SK-N-SH treated with all-trans-retinoic acid at 6 μM for 48 hours (cell line): ENCODE measurements at regions not wholly inside any gene's neighbourhood (a gene's known extent, or its start where the extent isn't known, plus 50 kb on each side); places are given as distances from the start of the nearest gene placed in this dataset.

Source experiments
- BACH2 ChIP-seq: fragments of 250-450 bp; sonication (Bioruptor Pico); IDR thresholded peaks from 2 replicates; pipeline ENCODE4 v1.9.0; 2021; ENCODE audit warnings: mild to moderate bottlenecking, borderline replicate concordance
- PPARA ChIP-seq: fragments of 250-450 bp; sonication (Bioruptor Pico); IDR thresholded peaks from 2 replicates; pipeline ENCODE4 v1.5.0; 2020; ENCODE audit warnings: mild to moderate bottlenecking, borderline replicate concordance
- RARB ChIP-seq: fragments of 250-450 bp; sonication (Bioruptor Pico); IDR thresholded peaks from 2 replicates; pipeline ENCODE4 v1.8.0; 2021; ENCODE audit warnings: mild to moderate bottlenecking, moderate library complexity
- TSHZ2 ChIP-seq: fragments of 250-450 bp; sonication (Bioruptor Pico); IDR thresholded peaks from 2 replicates; pipeline ENCODE4 v1.5.0; 2020; ENCODE audit warnings: mild to moderate bottlenecking, moderate library complexity
- ZC3H10 ChIP-seq: fragments of 250-450 bp; sonication (Bioruptor Pico); IDR thresholded peaks from 2 replicates; pipeline ENCODE4 v1.5.1; 2021; ENCODE audit warnings: mild to moderate bottlenecking, moderate library complexity
- ZFP3 ChIP-seq: fragments of 250-450 bp; sonication (Bioruptor Pico); IDR thresholded peaks from 2 replicates; pipeline ENCODE4 v1.5.0; 2020; ENCODE audit warnings: mild to moderate bottlenecking, moderate library complexity
- ZNF565 ChIP-seq: fragments of 450-650 bp; formaldehyde crosslinking; conservative IDR thresholded peaks from 2 replicates; pipeline ENCODE4 v1.5.0; 2020; ENCODE audit warnings: low read depth, mild to moderate bottlenecking, moderate library complexity
- TF ChIP-seq, protein P1 (sequence below): fragments of 250-450 bp; sonication (Bioruptor Pico); IDR thresholded peaks from 2 replicates; pipeline ENCODE4 v1.5.1; 2020; ENCODE audit warnings: low read depth, mild to moderate bottlenecking, moderate library complexity
- TF ChIP-seq, protein P2 (sequence below): fragments of 250-450 bp; sonication (Bioruptor Pico); IDR thresholded peaks from 2 replicates; pipeline ENCODE4 v1.8.0; 2020; ENCODE audit warnings: mild to moderate bottlenecking, moderate library complexity, borderline replicate concordance

DNA sequence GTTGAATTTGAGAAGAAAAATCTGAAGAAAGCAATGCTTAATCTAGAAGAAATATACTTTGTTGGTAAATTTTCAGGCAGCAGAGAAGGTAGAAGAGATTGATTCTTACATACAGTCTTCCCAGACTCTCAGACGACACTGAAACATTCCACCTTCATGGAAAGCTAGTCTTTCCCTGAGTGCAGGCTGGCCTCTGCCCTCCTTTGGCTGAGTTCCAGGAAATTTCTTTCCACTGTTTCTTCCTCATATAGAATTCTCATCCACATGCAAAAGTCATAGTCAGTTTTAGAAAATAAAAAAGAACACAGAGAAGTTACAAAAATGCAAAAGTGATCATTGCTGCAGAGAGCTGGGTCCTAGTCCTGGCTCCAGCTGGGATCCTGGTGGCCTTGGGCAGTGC lies 142.5 kb upstream of the PRR23C start:
- TF ChIP-seq ZFP3 (CRISPR knock-in tag): no peak
- no peak for TF ChIP-seq TSHZ2 (CRISPR knock-in tag)
- no peak for TF ChIP-seq ZC3H10 (CRISPR knock-in tag)
- no peak for TF ChIP-seq RARB
- TF ChIP-seq, protein P1, sequence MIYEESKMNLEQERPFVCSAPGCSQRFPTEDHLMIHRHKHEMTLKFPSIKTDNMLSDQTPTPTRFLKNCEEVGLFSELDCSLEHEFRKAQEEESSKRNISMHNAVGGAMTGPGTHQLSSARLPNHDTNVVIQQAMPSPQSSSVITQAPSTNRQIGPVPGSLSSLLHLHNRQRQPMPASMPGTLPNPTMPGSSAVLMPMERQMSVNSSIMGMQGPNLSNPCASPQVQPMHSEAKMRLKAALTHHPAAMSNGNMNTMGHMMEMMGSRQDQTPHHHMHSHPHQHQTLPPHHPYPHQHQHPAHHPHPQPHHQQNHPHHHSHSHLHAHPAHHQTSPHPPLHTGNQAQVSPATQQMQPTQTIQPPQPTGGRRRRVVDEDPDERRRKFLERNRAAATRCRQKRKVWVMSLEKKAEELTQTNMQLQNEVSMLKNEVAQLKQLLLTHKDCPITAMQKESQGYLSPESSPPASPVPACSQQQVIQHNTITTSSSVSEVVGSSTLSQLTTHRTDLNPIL (CRISPR knock-in tag): no peak
- no peak for TF ChIP-seq PPARA
- no peak for TF ChIP-seq ZNF565 (CRISPR knock-in tag)
- TF ChIP-seq, protein P2, sequence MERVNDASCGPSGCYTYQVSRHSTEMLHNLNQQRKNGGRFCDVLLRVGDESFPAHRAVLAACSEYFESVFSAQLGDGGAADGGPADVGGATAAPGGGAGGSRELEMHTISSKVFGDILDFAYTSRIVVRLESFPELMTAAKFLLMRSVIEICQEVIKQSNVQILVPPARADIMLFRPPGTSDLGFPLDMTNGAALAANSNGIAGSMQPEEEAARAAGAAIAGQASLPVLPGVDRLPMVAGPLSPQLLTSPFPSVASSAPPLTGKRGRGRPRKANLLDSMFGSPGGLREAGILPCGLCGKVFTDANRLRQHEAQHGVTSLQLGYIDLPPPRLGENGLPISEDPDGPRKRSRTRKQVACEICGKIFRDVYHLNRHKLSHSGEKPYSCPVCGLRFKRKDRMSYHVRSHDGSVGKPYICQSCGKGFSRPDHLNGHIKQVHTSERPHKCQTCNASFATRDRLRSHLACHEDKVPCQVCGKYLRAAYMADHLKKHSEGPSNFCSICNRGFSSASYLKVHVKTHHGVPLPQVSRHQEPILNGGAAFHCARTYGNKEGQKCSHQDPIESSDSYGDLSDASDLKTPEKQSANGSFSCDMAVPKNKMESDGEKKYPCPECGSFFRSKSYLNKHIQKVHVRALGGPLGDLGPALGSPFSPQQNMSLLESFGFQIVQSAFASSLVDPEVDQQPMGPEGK (CRISPR knock-in tag): no peak
- no peak for TF ChIP-seq BACH2 (CRISPR knock-in tag)
